GM23338 (cell line): ENCODE measurements at regions not wholly inside any gene's neighbourhood (a gene's known extent, or its start where the extent isn't known, plus 50 kb on each side); places are given as distances from the start of the nearest gene placed in this dataset.

ENCODE experiments used
- ATAC-seq: fragments of 200-7000 bp; cut with Tn5 transposase; 3 replicates; pipeline ENCODE4 v1.9.1; 2020
- DNase-seq: peaks from one replicate; pipeline ENCODE4 v3.0.0-alpha.2; 2015; ENCODE audit warnings: low spot score
- H2AFZ ChIP-seq: fragments of 200-600 bp; sonication (generic); 2 replicates; pipeline ENCODE4 v1.8.0; 2016; ENCODE audit warnings: antibody characterized with exemption, mild to moderate bottlenecking, moderate library complexity
- H3F3A ChIP-seq: fragments of 200-600 bp; sonication (generic); replicated peaks from 2 replicates; pipeline ENCODE4 v1.8.0; 2017; ENCODE audit warnings: antibody characterized with exemption, mixed run types, low read depth
- H3K27ac ChIP-seq: fragments of 200-600 bp; sonication (generic); 2 replicates; pipeline ENCODE4 v1.6.1; 2016; ENCODE audit warnings: low read depth
- H3K27me3 ChIP-seq: fragments of 200-600 bp; sonication (generic); 2 replicates; pipeline ENCODE4 v1.8.0; 2016; ENCODE audit warnings: mild to moderate bottlenecking, mixed run types, moderate library complexity; ENCODE audit not compliant: insufficient read depth
- H3K36me3 ChIP-seq: fragments of 200-600 bp; sonication (generic); 2 replicates; pipeline ENCODE4 v1.8.0; 2016; ENCODE audit warnings: mild to moderate bottlenecking; ENCODE audit not compliant: insufficient read depth
- H3K4me1 ChIP-seq: fragments of 200-600 bp; sonication (generic); 2 replicates; pipeline ENCODE4 v1.8.0; 2016; ENCODE audit warnings: mild to moderate bottlenecking, moderate library complexity; ENCODE audit not compliant: insufficient read depth
- H3K4me2 ChIP-seq: fragments of 200-600 bp; sonication (generic); 2 replicates; pipeline ENCODE4 v1.7.1; 2017; ENCODE audit warnings: mixed run types
- H3K4me3 ChIP-seq: fragments of 200-600 bp; sonication (generic); 2 replicates; pipeline ENCODE4 v1.6.1; 2016; ENCODE audit warnings: mixed run types
- H3K79me2 ChIP-seq: fragments of 200-600 bp; sonication (generic); replicated peaks from 2 replicates; pipeline ENCODE4 v1.8.0; 2017; ENCODE audit warnings: mild to moderate bottlenecking; ENCODE audit not compliant: insufficient read depth
- H3K9me2 ChIP-seq: fragments of 200-600 bp; sonication (generic); 2 replicates; pipeline ENCODE4 v1.8.0; 2017; ENCODE audit not compliant: insufficient read depth
- H4K20me1 ChIP-seq: fragments of 200-600 bp; sonication (generic); replicated peaks from 2 replicates; pipeline ENCODE4 v1.8.0; 2017; ENCODE audit warnings: mild to moderate bottlenecking; ENCODE audit not compliant: insufficient read depth
- H3K27ac Mint-ChIP-seq: 2 replicates; pipeline ENCODE4 v1.8.0; 2020; ENCODE audit warnings: inconsistent platforms, mild to moderate bottlenecking, moderate library complexity, mixed read lengths
- H3K27me3 Mint-ChIP-seq: 3 replicates; pipeline ENCODE4 v1.8.0; 2022; ENCODE audit warnings: low read depth, mild to moderate bottlenecking, moderate library complexity, mixed read lengths, inconsistent platforms; ENCODE audit not compliant: insufficient read depth, poor library complexity
- H3K36me3 Mint-ChIP-seq: 3 replicates; pipeline ENCODE4 v1.8.0; 2021; ENCODE audit warnings: low read depth, mild to moderate bottlenecking, inconsistent platforms, moderate library complexity, mixed read lengths
- H3K4me1 Mint-ChIP-seq: 3 replicates; pipeline ENCODE4 v1.8.0; 2020; ENCODE audit warnings: mild to moderate bottlenecking, inconsistent platforms, mixed read lengths
- H3K4me3 Mint-ChIP-seq: 3 replicates; pipeline ENCODE4 v1.8.0; 2021; ENCODE audit warnings: moderate library complexity, mild to moderate bottlenecking, inconsistent platforms, mixed read lengths
- H3K9me3 Mint-ChIP-seq: 3 replicates; pipeline ENCODE4 v1.8.0; 2020; ENCODE audit warnings: moderate library complexity, mild to moderate bottlenecking, inconsistent platforms, mixed read lengths
- CREB1 ChIP-seq: fragments of 250-450 bp; sonication (Bioruptor Pico); IDR thresholded peaks from 2 replicates; pipeline ENCODE4 v1.5.0; 2020; ENCODE audit warnings: low read depth, mild to moderate bottlenecking, moderate library complexity
- EZH2 ChIP-seq: fragments of 200-600 bp; sonication (generic); IDR thresholded peaks from one replicate; pipeline ENCODE4 v1.8.0; 2017; ENCODE audit warnings: antibody characterized with exemption, mild to moderate bottlenecking, low read depth; ENCODE audit not compliant: unreplicated experiment
- EZH2phosphoT487 ChIP-seq: fragments of 200-600 bp; sonication (generic); IDR thresholded peaks from one replicate; pipeline ENCODE4 v1.8.1; 2018; ENCODE audit warnings: antibody characterized with exemption; ENCODE audit not compliant: unreplicated experiment
- ZNF114 ChIP-seq: fragments of 250-450 bp; sonication (Bioruptor Pico); IDR thresholded peaks from 2 replicates; pipeline ENCODE4 v1.5.0; 2020; ENCODE audit warnings: mild to moderate bottlenecking, moderate library complexity
- ZNF331 ChIP-seq: fragments of 250-450 bp; sonication (Bioruptor Pico); IDR thresholded peaks from 2 replicates; pipeline ENCODE4 v1.5.0; 2020; ENCODE audit warnings: low read depth, mild to moderate bottlenecking, moderate library complexity
- TF ChIP-seq, protein P1 (sequence below): IDR thresholded peaks from 2 replicates; pipeline ENCODE4 v1.6.1; 2016; ENCODE audit warnings: antibody characterized with exemption
- TF ChIP-seq, protein P2 (sequence below): fragments of 250-450 bp; sonication (Bioruptor Pico); IDR thresholded peaks from 2 replicates; pipeline ENCODE4 v1.5.0; 2020; ENCODE audit warnings: mild to moderate bottlenecking, moderate library complexity
- TF ChIP-seq, protein P3 (sequence below): IDR thresholded peaks from one replicate; pipeline ENCODE4 v1.6.1; 2018; ENCODE audit warnings: antibody characterized with exemption; ENCODE audit not compliant: unreplicated experiment
- TF ChIP-seq, protein P4 (sequence below), 2 experiments: fragments of 200-600 bp in 1 of 2; sonication (generic) in 1 of 2; conservative IDR thresholded peaks; 2 replicates each; pipeline versions ENCODE4 v1.5.1 to v1.6.1; 2016 to 2017; ENCODE audit warnings: antibody characterized with exemption in 2 of 2, low read depth in 2 of 2, mild to moderate bottlenecking in 2 of 2, moderate library complexity in 1 of 2

DNA sequence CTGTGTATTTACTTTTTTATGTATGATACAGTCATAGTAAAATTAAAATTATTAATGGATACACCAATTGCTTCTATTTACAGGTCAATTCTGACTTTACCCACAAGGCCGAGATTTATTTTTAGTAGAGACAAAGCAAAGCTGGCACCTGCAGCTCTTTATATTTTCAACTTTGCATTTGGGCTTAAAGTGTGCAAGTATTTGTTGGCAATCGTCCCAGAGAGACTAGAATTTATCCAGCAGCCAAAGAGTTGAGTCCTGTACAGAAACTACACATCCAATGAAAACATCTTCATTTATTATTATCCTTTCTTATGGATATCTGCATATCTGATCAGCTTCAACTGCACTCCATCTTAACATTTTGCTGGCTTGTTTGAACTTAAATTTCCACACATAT lies 485.6 kb downstream of the SOX11 start:
- Histone ChIP-seq H3K4me1 (no peaks in the 10 kb centered on the region), H3K27ac (no peak overlapping the region), H3F3A (no peaks in the 10 kb centered on the region), H3K27me3 (no peaks in the 10 kb centered on the region), H3K36me3 (no peaks in the 10 kb centered on the region), H3K4me3 (no peak overlapping the region), H3K4me2 (no peak overlapping the region), H3K9me2 (no peaks in the 10 kb centered on the region), H3K79me2 (no peaks in the 10 kb centered on the region), H4K20me1 (no peaks in the 10 kb centered on the region), H2AFZ (no peak overlapping the region)
- DNase-seq (no peak), ATAC-seq (no peak)
- Mint-ChIP-seq H3K4me1 (no peaks in the 10 kb centered on the region), H3K4me3 (no peak overlapping the region), H3K9me3 (peaks cover 69% of the 10 kb centered on the region), H3K27me3 (no peaks in the 10 kb centered on the region), H3K27ac (no peak overlapping the region), H3K36me3 (peaks cover 3% of the 10 kb centered on the region; the same call in 1 of the 3 replicates)
- TF ChIP-seq CREB1 (CRISPR knock-in tag) (no peak), EZH2phosphoT487 (no peak), ZNF331 (CRISPR knock-in tag) (no peak), ZNF114 (CRISPR knock-in tag) (no peak), EZH2 (no peak)
- TF ChIP-seq, protein P1, sequence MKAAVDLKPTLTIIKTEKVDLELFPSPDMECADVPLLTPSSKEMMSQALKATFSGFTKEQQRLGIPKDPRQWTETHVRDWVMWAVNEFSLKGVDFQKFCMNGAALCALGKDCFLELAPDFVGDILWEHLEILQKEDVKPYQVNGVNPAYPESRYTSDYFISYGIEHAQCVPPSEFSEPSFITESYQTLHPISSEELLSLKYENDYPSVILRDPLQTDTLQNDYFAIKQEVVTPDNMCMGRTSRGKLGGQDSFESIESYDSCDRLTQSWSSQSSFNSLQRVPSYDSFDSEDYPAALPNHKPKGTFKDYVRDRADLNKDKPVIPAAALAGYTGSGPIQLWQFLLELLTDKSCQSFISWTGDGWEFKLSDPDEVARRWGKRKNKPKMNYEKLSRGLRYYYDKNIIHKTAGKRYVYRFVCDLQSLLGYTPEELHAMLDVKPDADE: no peak
- TF ChIP-seq, protein P2, sequence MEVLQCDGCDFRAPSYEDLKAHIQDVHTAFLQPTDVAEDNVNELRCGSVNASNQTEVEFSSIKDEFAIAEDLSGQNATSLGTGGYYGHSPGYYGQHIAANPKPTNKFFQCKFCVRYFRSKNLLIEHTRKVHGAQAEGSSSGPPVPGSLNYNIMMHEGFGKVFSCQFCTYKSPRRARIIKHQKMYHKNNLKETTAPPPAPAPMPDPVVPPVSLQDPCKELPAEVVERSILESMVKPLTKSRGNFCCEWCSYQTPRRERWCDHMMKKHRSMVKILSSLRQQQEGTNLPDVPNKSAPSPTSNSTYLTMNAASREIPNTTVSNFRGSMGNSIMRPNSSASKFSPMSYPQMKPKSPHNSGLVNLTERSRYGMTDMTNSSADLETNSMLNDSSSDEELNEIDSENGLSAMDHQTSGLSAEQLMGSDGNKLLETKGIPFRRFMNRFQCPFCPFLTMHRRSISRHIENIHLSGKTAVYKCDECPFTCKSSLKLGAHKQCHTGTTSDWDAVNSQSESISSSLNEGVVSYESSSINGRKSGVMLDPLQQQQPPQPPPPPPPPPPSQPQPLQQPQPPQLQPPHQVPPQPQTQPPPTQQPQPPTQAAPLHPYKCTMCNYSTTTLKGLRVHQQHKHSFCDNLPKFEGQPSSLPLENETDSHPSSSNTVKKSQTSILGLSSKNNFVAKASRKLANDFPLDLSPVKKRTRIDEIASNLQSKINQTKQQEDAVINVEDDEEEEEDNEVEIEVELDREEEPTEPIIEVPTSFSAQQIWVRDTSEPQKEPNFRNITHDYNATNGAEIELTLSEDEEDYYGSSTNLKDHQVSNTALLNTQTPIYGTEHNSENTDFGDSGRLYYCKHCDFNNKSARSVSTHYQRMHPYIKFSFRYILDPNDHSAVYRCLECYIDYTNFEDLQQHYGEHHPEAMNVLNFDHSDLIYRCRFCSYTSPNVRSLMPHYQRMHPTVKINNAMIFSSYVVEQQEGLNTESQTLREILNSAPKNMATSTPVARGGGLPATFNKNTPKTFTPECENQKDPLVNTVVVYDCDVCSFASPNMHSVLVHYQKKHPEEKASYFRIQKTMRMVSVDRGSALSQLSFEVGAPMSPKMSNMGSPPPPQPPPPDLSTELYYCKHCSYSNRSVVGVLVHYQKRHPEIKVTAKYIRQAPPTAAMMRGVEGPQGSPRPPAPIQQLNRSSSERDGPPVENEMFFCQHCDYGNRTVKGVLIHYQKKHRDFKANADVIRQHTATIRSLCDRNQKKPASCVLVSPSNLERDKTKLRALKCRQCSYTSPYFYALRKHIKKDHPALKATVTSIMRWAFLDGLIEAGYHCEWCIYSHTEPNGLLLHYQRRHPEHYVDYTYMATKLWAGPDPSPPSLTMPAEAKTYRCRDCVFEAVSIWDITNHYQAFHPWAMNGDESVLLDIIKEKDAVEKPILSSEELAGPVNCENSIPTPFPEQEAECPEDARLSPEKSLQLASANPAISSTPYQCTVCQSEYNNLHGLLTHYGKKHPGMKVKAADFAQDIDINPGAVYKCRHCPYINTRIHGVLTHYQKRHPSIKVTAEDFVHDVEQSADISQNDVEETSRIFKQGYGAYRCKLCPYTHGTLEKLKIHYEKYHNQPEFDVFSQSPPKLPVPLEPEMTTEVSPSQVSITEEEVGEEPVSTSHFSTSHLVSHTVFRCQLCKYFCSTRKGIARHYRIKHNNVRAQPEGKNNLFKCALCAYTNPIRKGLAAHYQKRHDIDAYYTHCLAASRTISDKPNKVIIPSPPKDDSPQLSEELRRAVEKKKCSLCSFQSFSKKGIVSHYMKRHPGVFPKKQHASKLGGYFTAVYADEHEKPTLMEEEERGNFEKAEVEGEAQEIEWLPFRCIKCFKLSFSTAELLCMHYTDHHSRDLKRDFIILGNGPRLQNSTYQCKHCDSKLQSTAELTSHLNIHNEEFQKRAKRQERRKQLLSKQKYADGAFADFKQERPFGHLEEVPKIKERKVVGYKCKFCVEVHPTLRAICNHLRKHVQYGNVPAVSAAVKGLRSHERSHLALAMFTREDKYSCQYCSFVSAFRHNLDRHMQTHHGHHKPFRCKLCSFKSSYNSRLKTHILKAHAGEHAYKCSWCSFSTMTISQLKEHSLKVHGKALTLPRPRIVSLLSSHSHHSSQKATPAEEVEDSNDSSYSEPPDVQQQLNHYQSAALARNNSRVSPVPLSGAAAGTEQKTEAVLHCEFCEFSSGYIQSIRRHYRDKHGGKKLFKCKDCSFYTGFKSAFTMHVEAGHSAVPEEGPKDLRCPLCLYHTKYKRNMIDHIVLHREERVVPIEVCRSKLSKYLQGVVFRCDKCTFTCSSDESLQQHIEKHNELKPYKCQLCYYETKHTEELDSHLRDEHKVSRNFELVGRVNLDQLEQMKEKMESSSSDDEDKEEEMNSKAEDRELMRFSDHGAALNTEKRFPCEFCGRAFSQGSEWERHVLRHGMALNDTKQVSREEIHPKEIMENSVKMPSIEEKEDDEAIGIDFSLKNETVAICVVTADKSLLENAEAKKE: no peak
- TF ChIP-seq, protein P3, sequence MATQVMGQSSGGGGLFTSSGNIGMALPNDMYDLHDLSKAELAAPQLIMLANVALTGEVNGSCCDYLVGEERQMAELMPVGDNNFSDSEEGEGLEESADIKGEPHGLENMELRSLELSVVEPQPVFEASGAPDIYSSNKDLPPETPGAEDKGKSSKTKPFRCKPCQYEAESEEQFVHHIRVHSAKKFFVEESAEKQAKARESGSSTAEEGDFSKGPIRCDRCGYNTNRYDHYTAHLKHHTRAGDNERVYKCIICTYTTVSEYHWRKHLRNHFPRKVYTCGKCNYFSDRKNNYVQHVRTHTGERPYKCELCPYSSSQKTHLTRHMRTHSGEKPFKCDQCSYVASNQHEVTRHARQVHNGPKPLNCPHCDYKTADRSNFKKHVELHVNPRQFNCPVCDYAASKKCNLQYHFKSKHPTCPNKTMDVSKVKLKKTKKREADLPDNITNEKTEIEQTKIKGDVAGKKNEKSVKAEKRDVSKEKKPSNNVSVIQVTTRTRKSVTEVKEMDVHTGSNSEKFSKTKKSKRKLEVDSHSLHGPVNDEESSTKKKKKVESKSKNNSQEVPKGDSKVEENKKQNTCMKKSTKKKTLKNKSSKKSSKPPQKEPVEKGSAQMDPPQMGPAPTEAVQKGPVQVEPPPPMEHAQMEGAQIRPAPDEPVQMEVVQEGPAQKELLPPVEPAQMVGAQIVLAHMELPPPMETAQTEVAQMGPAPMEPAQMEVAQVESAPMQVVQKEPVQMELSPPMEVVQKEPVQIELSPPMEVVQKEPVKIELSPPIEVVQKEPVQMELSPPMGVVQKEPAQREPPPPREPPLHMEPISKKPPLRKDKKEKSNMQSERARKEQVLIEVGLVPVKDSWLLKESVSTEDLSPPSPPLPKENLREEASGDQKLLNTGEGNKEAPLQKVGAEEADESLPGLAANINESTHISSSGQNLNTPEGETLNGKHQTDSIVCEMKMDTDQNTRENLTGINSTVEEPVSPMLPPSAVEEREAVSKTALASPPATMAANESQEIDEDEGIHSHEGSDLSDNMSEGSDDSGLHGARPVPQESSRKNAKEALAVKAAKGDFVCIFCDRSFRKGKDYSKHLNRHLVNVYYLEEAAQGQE: no peak
- TF ChIP-seq, protein P4, sequence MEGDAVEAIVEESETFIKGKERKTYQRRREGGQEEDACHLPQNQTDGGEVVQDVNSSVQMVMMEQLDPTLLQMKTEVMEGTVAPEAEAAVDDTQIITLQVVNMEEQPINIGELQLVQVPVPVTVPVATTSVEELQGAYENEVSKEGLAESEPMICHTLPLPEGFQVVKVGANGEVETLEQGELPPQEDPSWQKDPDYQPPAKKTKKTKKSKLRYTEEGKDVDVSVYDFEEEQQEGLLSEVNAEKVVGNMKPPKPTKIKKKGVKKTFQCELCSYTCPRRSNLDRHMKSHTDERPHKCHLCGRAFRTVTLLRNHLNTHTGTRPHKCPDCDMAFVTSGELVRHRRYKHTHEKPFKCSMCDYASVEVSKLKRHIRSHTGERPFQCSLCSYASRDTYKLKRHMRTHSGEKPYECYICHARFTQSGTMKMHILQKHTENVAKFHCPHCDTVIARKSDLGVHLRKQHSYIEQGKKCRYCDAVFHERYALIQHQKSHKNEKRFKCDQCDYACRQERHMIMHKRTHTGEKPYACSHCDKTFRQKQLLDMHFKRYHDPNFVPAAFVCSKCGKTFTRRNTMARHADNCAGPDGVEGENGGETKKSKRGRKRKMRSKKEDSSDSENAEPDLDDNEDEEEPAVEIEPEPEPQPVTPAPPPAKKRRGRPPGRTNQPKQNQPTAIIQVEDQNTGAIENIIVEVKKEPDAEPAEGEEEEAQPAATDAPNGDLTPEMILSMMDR (conservative IDR thresholded peaks at IDR 0.05; ENCODE audit: low read depth in 2 of 2): no peak
